Esophagus squamous epithelium (tissue), 4 donors: ENCODE measurements at regions not wholly inside any gene's neighbourhood (a gene's known extent, or its start where the extent isn't known, plus 50 kb on each side); places are given as distances from the start of the nearest gene placed in this dataset.

ENCODE experiments used
- POLR2A ChIP-seq, 4 donors: fragments of 450-650 bp; IDR thresholded peaks; one replicate each; pipeline ENCODE4 v1.6.1; 2017; ENCODE audit warnings: antibody characterized with exemption in 4 of 4, mild to moderate bottlenecking in 4 of 4, moderate library complexity in 3 of 4
- TF ChIP-seq, protein P1 (sequence below), 6 experiments: fragments of 450-650 bp in 4 of 6; fragments of 200-600 bp in 2 of 6; sonication (generic) in 2 of 6; IDR thresholded peaks; one replicate each; pipeline ENCODE4 v1.5.1; 2016 to 2019; ENCODE audit warnings: antibody characterized with exemption in 6 of 6, mild to moderate bottlenecking in 4 of 6, moderate library complexity in 4 of 6

DNA sequence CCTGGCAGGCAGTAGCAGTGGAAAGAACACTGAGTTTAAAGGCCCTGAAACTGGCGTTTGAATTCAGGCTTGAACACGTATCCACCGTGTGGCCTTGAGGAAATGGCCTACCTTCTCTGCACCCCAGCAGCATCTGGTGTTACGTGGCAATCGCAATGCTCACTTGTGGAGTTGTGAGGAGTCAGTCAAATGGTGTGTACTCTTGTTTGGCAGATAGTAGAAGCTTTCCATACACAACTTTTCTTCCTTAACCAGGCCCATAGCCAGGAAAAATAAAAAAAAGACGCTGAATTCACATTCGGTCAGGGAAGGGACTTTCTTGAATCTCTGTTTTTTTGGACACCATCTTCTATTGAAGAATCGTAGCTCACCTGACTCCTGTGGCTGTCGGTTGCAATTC, 1101.5 kb upstream of the KLHL29 start:
- TF ChIP-seq POLR2A (IDR thresholded peaks at IDR 0.05) = no peak
- TF ChIP-seq, protein P1, sequence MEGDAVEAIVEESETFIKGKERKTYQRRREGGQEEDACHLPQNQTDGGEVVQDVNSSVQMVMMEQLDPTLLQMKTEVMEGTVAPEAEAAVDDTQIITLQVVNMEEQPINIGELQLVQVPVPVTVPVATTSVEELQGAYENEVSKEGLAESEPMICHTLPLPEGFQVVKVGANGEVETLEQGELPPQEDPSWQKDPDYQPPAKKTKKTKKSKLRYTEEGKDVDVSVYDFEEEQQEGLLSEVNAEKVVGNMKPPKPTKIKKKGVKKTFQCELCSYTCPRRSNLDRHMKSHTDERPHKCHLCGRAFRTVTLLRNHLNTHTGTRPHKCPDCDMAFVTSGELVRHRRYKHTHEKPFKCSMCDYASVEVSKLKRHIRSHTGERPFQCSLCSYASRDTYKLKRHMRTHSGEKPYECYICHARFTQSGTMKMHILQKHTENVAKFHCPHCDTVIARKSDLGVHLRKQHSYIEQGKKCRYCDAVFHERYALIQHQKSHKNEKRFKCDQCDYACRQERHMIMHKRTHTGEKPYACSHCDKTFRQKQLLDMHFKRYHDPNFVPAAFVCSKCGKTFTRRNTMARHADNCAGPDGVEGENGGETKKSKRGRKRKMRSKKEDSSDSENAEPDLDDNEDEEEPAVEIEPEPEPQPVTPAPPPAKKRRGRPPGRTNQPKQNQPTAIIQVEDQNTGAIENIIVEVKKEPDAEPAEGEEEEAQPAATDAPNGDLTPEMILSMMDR (IDR thresholded peaks at IDR 0.05) = no peak
